Naive thymus-derived CD4-positive, alpha-beta T cell (primary cell): ENCODE measurements at regions not wholly inside any gene's neighbourhood (a gene's known extent, or its start where the extent isn't known, plus 50 kb on each side); places are given as distances from the start of the nearest gene placed in this dataset.

Source experiments
- ATAC-seq: fragments of 150-1000 bp; cut with Tn5 transposase; 2 replicates; pipeline ENCODE4 v1.10.0; 2021; ENCODE audit warnings: mild to moderate bottlenecking, moderate library complexity
- CTCF ChIA-PET: fragments of 350-600 bp; sonication (Branson Sonifier 250); formaldehyde crosslinking; loops from one replicate; lab custom pipeline; 2021; ENCODE audit warnings: antibody characterized with exemption; lab: Charles Lee
- POLR2A ChIA-PET: fragments of 350-600 bp; sonication (Branson Sonifier 250); formaldehyde crosslinking; loops from one replicate; lab custom pipeline; 2021; ENCODE audit warnings: antibody characterized with exemption, inconsistent platforms; lab: Charles Lee
- DNase-seq, 9 donors: peaks; one replicate each; pipeline versions ENCODE4 v3.0.0 to v3.0.0-alpha.2; 2020 to 2022; ENCODE audit warnings: mixed read lengths in 1 of 9
- H3K27ac ChIP-seq: one replicate; pipeline ENCODE4 v1.7.0; 2013; ENCODE audit warnings: mild to moderate bottlenecking, low read depth, low read length, moderate library complexity
- H3K27me3 ChIP-seq, 2 donors: one replicate each; pipeline ENCODE4 v1.7.0; 2013; ENCODE audit warnings: low read length in 2 of 2, mild to moderate bottlenecking in 2 of 2, moderate library complexity in 2 of 2; ENCODE audit not compliant: control insufficient read depth in 2 of 2, insufficient read depth in 2 of 2
- H3K36me3 ChIP-seq, 3 experiments: 1 replicate in 2 of 3; 2 replicates in 1 of 3; pipeline ENCODE4 v1.7.0; 2013; ENCODE audit warnings: low read length in 3 of 3, mild to moderate bottlenecking in 3 of 3, moderate library complexity in 1 of 3; ENCODE audit not compliant: insufficient read depth in 3 of 3, control insufficient read depth in 2 of 3
- H3K4me1 ChIP-seq, 2 donors: one replicate each; pipeline ENCODE4 v1.7.0; 2013; ENCODE audit warnings: low read length in 2 of 2, mild to moderate bottlenecking in 2 of 2, moderate library complexity in 1 of 2; ENCODE audit not compliant: control insufficient read depth in 2 of 2, insufficient read depth in 2 of 2
- H3K4me3 ChIP-seq: 2 replicates; pipeline ENCODE4 v1.7.0; 2013; ENCODE audit warnings: mild to moderate bottlenecking, low read length
- H3K9me3 ChIP-seq, 3 experiments: 1 replicate in 2 of 3; 2 replicates in 1 of 3; pipeline ENCODE4 v1.7.0; 2013; ENCODE audit warnings: low read length in 3 of 3; ENCODE audit not compliant: control insufficient read depth in 2 of 3
- H3K27ac Mint-ChIP-seq, 9 donors: one replicate each; pipeline ENCODE4 v1.8.0; 2020 to 2022; ENCODE audit warnings: mixed read lengths in 9 of 9, mild to moderate bottlenecking in 8 of 9, moderate library complexity in 5 of 9, inconsistent platforms in 2 of 9
- H3K27me3 Mint-ChIP-seq, 5 donors: one replicate each; pipeline ENCODE4 v1.8.0; 2021 to 2022; ENCODE audit warnings: mixed read lengths in 5 of 5, mild to moderate bottlenecking in 1 of 5
- H3K36me3 Mint-ChIP-seq, 5 donors: one replicate each; pipeline ENCODE4 v1.8.0; 2020 to 2022; ENCODE audit warnings: mixed read lengths in 5 of 5, mild to moderate bottlenecking in 3 of 5, inconsistent platforms in 1 of 5
- H3K4me1 Mint-ChIP-seq, 7 donors: one replicate each; pipeline ENCODE4 v1.8.0; 2020 to 2022; ENCODE audit warnings: mixed read lengths in 7 of 7, mild to moderate bottlenecking in 3 of 7, inconsistent platforms in 1 of 7
- H3K4me3 Mint-ChIP-seq, 10 donors: one replicate each; pipeline ENCODE4 v1.8.0; 2020 to 2022; ENCODE audit warnings: mild to moderate bottlenecking in 10 of 10, mixed read lengths in 10 of 10, moderate library complexity in 6 of 10, inconsistent platforms in 2 of 10
- H3K9me3 Mint-ChIP-seq, 11 donors: one replicate each; pipeline ENCODE4 v1.8.0; 2020 to 2022; ENCODE audit warnings: mixed read lengths in 11 of 11, mild to moderate bottlenecking in 4 of 11, inconsistent platforms in 1 of 11, moderate library complexity in 1 of 11
- intact Hi-C, 2 donors: fragments of 100-400 bp; cut with micrococcal nuclease; formaldehyde crosslinking; loops; one replicate each; pipeline ENCODE4 v1.15.1; 2023

- POLR2A ChIA-PET: no interaction called here
- H3K9me3 Mint-ChIP-seq: peaks cover 0 to 11% (median 2%) of the 10 kb centered on the region in 11 donors
- Histone ChIP-seq H3K4me1 (no peaks in the 10 kb centered on the region), H3K4me3 (no peak overlapping the region), H3K27me3 (no peaks in the 10 kb centered on the region), H3K9me3 (no peaks in the 10 kb centered on the region), H3K27ac (no peak overlapping the region), H3K36me3 (no peaks in the 10 kb centered on the region)
- no peaks in the 10 kb centered on the region for H3K4me1 Mint-ChIP-seq
- no peak overlapping the region for H3K27ac Mint-ChIP-seq
- no peaks in the 10 kb centered on the region for H3K27me3 Mint-ChIP-seq
- no peak overlapping the region for H3K4me3 Mint-ChIP-seq
- ATAC-seq (no peak), DNase-seq (no peak)
- CTCF ChIA-PET: no interaction called here
- intact Hi-C loops: no loop called here
- H3K36me3 Mint-ChIP-seq: no peaks in the 10 kb centered on the region
Measured at GRCh38 chr11:29012507-29012906, 904.3 kb downstream of the METTL15 start.

GRCh38 chr11:29009426-29009825 lies 901.2 kb downstream of the METTL15 start:
- DNase-seq: no peak
- no peaks in the 10 kb centered on the region for H3K27me3 ChIP-seq
- Mint-ChIP-seq H3K27me3 (no peaks in the 10 kb centered on the region), H3K4me3 (no peak overlapping the region), H3K36me3 (no peaks in the 10 kb centered on the region), H3K27ac (no peak overlapping the region), H3K4me1 (no peaks in the 10 kb centered on the region), H3K9me3 (peaks cover 0 to 11% (median 4%) of the 10 kb centered on the region in 11 donors)
- intact Hi-C loops: no loop called here
- H3K4me1 ChIP-seq: no peaks in the 10 kb centered on the region
- ChIA-PET CTCF (no interaction called here), POLR2A (no interaction called here)
- H3K9me3 ChIP-seq: no peaks in the 10 kb centered on the region
- no peaks in the 10 kb centered on the region for H3K36me3 ChIP-seq
- H3K27ac ChIP-seq: no peak overlapping the region
- ATAC-seq: no peak
- H3K4me3 ChIP-seq: no peak overlapping the region

GRCh38 chr11:29008481-29008880 lies 900.3 kb downstream of the METTL15 start:
- ChIA-PET POLR2A (no interaction called here), CTCF (no interaction called here)
- Histone ChIP-seq H3K4me1 (no peaks in the 10 kb centered on the region), H3K27ac (no peak overlapping the region), H3K36me3 (no peaks in the 10 kb centered on the region), H3K9me3 (no peaks in the 10 kb centered on the region), H3K4me3 (no peak overlapping the region), H3K27me3 (no peaks in the 10 kb centered on the region)
- no peak overlapping the region for H3K4me3 Mint-ChIP-seq
- H3K4me1 Mint-ChIP-seq: no peaks in the 10 kb centered on the region
- H3K27ac Mint-ChIP-seq: no peak overlapping the region
- ATAC-seq (no peak), DNase-seq (no peak)
- no peaks in the 10 kb centered on the region for H3K36me3 Mint-ChIP-seq
- intact Hi-C loops: no loop called here
- H3K9me3 Mint-ChIP-seq: peaks cover 0 to 16% (median 6%) of the 10 kb centered on the region in 11 donors
- H3K27me3 Mint-ChIP-seq: no peaks in the 10 kb centered on the region

GRCh38 chr11:29006668-29007067 lies 898.5 kb downstream of the METTL15 start:
- H3K9me3 ChIP-seq: no peaks in the 10 kb centered on the region
- no peak overlapping the region for H3K4me3 ChIP-seq
- peaks cover 0 to 14% (median 6%) of the 10 kb centered on the region in 11 donors for H3K9me3 Mint-ChIP-seq
- no peaks in the 10 kb centered on the region for H3K27me3 Mint-ChIP-seq
- H3K27ac Mint-ChIP-seq: no peak overlapping the region
- H3K4me3 Mint-ChIP-seq: no peak overlapping the region
- no peaks in the 10 kb centered on the region for H3K27me3 ChIP-seq
- H3K4me1 Mint-ChIP-seq: no peaks in the 10 kb centered on the region
- H3K36me3 Mint-ChIP-seq: no peaks in the 10 kb centered on the region
- DNase-seq (no peak), ATAC-seq (no peak)
- no peak overlapping the region for H3K27ac ChIP-seq
- POLR2A ChIA-PET: no interaction called here
- no peaks in the 10 kb centered on the region for H3K4me1 ChIP-seq
- CTCF ChIA-PET: no interaction called here
- no peaks in the 10 kb centered on the region for H3K36me3 ChIP-seq
- intact Hi-C loops: no loop called here

- no peak overlapping the region for H3K27ac ChIP-seq
- intact Hi-C loops: no loop called here
- ChIA-PET CTCF (no interaction called here), POLR2A (no interaction called here)
- Mint-ChIP-seq H3K4me3 (no peak overlapping the region), H3K27ac (no peak overlapping the region), H3K27me3 (no peaks in the 10 kb centered on the region), H3K36me3 (no peaks in the 10 kb centered on the region), H3K9me3 (peaks cover 1 to 14% (median 6%) of the 10 kb centered on the region in 11 donors), H3K4me1 (no peaks in the 10 kb centered on the region)
- H3K27me3 ChIP-seq: no peaks in the 10 kb centered on the region
- H3K4me1 ChIP-seq: no peaks in the 10 kb centered on the region
- H3K9me3 ChIP-seq: no peaks in the 10 kb centered on the region
- ATAC-seq: no peak
- DNase-seq: no peak
- no peak overlapping the region for H3K4me3 ChIP-seq
- H3K36me3 ChIP-seq: no peaks in the 10 kb centered on the region
Measured at GRCh38 chr11:29005401-29005980, 897.3 kb downstream of the METTL15 start.

GRCh38 chr11:29002816-29003215 lies 894.6 kb downstream of the METTL15 start:
- Mint-ChIP-seq H3K9me3 (peaks cover 1 to 21% (median 6%) of the 10 kb centered on the region in 11 donors), H3K27me3 (no peaks in the 10 kb centered on the region), H3K36me3 (no peaks in the 10 kb centered on the region), H3K27ac (no peak overlapping the region), H3K4me1 (no peaks in the 10 kb centered on the region), H3K4me3 (no peak overlapping the region)
- H3K27ac ChIP-seq: no peak overlapping the region
- CTCF ChIA-PET: no interaction called here
- no peaks in the 10 kb centered on the region for H3K9me3 ChIP-seq
- ATAC-seq (no peak), DNase-seq (no peak)
- H3K36me3 ChIP-seq: no peaks in the 10 kb centered on the region
- POLR2A ChIA-PET: no interaction called here
- intact Hi-C loops: no loop called here
- H3K4me3 ChIP-seq: no peak overlapping the region
- H3K27me3 ChIP-seq: no peaks in the 10 kb centered on the region
- no peaks in the 10 kb centered on the region for H3K4me1 ChIP-seq

GRCh38 chr11:28999620-29000019 lies 891.4 kb downstream of the METTL15 start:
- peak overlapping the region in 1 of 9 donors; percentile 36 for H3K27ac Mint-ChIP-seq

More at GRCh38 chr11:28999620-29000019, 891.4 kb downstream of the METTL15 start:
- peaks cover 0 to 27% (median 5%) of the 10 kb centered on the region in 11 donors for H3K9me3 Mint-ChIP-seq
- ChIA-PET POLR2A (no interaction called here), CTCF (no interaction called here)
- Histone ChIP-seq H3K36me3 (no peaks in the 10 kb centered on the region), H3K27me3 (no peaks in the 10 kb centered on the region), H3K4me3 (no peak overlapping the region), H3K4me1 (no peaks in the 10 kb centered on the region), H3K27ac (no peak overlapping the region), H3K9me3 (no peaks in the 10 kb centered on the region)
- ATAC-seq (no peak), DNase-seq (no peak)
- H3K4me3 Mint-ChIP-seq: no peak overlapping the region
- H3K4me1 Mint-ChIP-seq: no peaks in the 10 kb centered on the region
- H3K27me3 Mint-ChIP-seq: no peaks in the 10 kb centered on the region
- no peaks in the 10 kb centered on the region for H3K36me3 Mint-ChIP-seq
- intact Hi-C loops: no loop called here
